ENCODE measurements at regions not wholly inside any gene's neighbourhood (a gene's known extent, or its start where the extent isn't known, plus 50 kb on each side); places are given as distances from the start of the nearest gene placed in this dataset.
"Not testable (repeated sequence)": the region's sequence is repeated elsewhere in the genome, so short reads cannot be mapped to it uniquely, and the experiment has no call there.

GRCh38 chr18:34528177-34528576 is 181.9 kb upstream of the DTNA start:
- DNase-seq (ENCODE audit: low read depth in 2 of 2): no peak

DNA sequence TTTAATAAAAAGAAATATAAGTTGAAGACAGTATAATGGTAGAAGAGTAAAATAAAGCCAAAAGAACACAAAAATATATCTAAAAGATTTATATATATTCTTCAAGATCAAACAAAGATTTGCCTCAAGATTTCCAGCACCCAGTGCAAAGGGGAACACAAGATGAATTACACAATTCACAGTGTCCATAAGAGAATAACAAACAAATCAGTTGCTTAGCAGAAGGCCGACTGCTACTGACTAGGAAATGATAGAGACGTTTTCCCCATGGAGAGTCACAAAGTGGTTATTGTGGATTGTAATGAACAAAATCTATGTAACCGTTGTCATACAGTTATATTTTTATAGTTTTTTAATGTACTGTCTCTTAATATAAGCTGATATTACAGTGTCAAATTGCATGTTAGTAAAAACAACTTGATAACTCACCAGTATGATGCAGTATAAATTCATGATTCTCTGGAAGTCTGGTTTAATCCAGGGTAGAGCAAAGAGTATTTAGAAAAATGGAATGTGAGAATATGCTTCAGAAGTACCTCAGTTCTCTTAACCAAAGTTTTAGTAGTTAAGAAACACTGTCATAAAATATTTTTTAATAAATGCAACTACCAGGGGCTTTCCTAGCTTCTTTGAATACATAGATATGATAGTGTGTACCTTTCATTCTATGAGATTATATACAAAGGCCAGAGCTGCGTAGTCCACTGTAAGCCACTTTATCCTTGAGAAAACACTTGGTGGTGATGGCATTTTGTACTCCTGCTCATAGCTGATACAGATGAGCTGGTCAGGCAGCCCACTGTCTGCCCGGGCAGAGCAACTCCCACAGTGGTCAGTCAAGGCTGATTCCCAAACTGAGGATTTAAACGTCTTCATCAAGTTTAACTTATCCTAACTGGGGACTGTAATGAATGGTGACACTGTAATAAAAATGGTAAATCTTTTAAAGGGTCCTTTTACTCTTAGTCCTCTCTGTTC is 180.5 kb upstream of the DTNA start:
- DNase-seq (ENCODE audit: low read depth in 2 of 2): no peak

- DNase-seq (ENCODE audit: low read depth in 2 of 2): no peak
These were observed 179.0 kb upstream of the DTNA start for GRCh38 chr18:34531110-34531509.

GRCh38 chr18:34534642-34535041 is 175.5 kb upstream of the DTNA start:
- DNase-seq (ENCODE audit: low read depth in 2 of 2): not testable (repeated sequence)

- no peak for DNase-seq (ENCODE audit: low read depth in 2 of 2)
These were observed 169.2 kb upstream of the DTNA start for GRCh38 chr18:34540897-34541296.

DNA sequence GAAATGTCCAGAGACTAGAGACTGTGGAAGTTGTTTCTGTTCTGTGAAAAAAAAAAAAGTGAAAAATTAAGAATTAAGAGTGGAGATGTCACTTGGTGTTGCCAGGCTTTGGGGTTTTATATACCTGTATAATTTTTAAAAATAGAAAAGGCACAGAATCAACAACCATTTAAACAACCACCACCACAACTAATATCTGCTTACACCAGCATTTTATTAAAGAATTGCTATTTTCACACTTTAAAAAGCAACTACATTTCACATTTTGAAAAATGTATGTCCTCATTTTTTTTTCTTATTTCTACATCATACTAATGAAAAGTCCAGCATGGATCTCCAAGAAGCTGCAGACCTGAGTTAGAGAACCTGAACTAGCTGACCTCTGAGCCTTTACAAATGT is 167.5 kb upstream of the DTNA start:
- no peak for DNase-seq (ENCODE audit: low read depth in 2 of 2)

- DNase-seq (ENCODE audit: low read depth in 2 of 2): no peak
These were observed 166.7 kb upstream of the DTNA start for GRCh38 chr18:34543356-34543755.

DNA sequence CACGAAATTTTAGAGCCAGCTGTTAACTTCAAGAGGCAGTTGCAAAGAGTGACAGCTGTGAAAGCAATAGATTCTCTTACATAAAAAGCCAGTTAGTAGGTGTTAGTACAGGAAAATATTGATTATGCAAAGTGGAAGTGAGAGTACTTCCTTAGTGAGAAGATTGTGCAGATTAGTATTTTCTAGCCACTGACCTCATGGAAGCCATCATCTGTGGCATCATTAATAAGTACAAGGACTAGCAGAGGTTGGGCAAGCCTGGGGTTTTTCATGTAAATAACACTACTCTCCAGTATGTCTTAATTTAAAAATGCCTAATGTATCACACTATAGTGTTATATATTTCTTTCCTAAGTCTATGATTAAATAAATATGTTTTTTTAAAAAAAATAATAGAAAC is 166.2 kb upstream of the DTNA start:
- no peak for DNase-seq (ENCODE audit: low read depth in 2 of 2)

- no peak for DNase-seq (ENCODE audit: low read depth in 2 of 2)
These were observed 165.2 kb upstream of the DTNA start for GRCh38 chr18:34544930-34545329.

- no peak for DNase-seq (ENCODE audit: low read depth in 2 of 2)
These were observed 161.8 kb upstream of the DTNA start for GRCh38 chr18:34548120-34548972.

- DNase-seq (ENCODE audit: low read depth in 2 of 2): no peak
These were observed 161.2 kb upstream of the DTNA start for GRCh38 chr18:34548973-34549294.

- DNase-seq (ENCODE audit: low read depth in 2 of 2): no peak
These were observed 160.7 kb upstream of the DTNA start for GRCh38 chr18:34549367-34549766.

GRCh38 chr18:34550156-34550555 is 159.9 kb upstream of the DTNA start:
- DNase-seq (ENCODE audit: low read depth in 2 of 2): no peak

DNA sequence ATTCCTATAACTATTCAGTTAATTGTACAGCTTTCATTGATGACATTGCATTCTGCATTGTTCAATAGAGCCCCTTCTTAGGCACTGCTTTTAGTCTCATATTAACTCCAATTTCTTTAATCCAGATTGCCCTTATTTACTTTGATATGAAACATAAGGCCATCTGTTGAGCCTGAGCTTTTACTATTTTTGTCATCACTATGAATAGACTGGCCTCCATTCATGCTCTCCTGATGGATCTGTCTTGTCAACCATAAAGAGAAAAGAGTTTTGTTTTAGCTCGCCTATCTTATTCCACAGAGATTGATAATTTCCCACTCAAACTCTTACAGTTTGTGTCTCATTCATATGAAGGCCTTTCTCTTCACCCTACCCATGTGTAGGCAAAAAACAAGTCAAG is 159.2 kb upstream of the DTNA start:
- no peak for DNase-seq (ENCODE audit: low read depth in 2 of 2)

DNA sequence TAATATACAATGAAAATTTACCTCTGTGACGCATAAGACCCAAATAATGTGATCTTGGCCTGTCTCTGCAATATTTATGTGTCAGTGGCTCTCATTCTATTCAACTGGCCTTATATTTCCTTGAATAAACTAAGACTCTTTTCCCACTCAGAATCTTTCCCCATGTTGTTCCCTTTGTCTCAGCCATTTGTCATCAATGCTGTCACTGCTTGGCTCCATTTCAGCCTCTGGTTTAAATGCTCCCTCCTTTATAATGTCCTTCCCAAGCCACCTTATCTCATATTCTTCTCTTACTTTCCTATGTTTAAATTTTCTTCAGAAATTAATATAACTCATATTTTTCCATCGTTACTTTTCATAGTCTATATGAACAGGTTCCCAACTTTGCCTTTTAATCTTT is 158.3 kb upstream of the DTNA start:
- DNase-seq (ENCODE audit: low read depth in 2 of 2): no peak

GRCh38 chr18:34562252-34562870 is 147.7 kb upstream of the DTNA start:
- DNase-seq (ENCODE audit: low read depth in 2 of 2): no peak

- no peak for DNase-seq (ENCODE audit: low read depth in 2 of 2)
These were observed 142.2 kb upstream of the DTNA start for GRCh38 chr18:34567857-34568256.

DNA sequence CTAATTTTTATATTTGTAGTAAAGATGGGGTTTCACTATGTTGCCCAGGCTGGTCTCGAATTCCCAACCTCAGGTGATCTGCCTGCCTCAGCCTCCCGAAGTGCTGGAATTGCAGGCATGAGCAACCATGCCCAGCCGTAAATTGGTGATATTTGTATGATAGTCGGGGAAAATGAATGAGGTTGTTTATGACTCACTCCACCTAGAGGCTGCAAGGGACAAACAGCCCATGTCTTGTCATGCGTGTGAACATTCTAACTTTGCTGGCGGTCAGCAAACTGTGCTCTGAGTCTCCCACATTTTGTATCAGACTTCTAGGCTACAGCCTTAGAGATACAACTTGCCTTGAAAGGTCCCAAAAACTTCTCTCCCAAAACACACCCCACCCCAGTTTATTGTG is 133.5 kb upstream of the DTNA start:
- no peak for DNase-seq (ENCODE audit: low read depth in 2 of 2)

DNA sequence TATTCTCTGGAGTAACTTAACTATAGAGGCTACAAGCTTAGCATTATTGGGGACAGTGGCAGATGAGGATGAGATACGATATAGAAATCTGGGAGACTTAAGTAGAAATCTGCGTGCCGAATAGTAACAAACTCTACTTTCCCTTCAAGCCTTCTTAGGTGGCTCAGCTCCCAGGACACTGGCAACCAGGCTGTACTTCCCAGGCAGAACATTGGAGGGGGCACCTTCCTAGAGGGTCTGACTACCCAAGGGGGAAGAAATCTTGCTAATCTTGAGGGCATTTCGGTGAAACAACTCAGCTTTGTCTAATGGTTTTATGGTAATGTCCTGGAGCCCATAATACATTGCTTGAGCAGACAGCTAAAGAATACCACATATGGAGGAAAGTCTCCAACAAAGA is 126.2 kb upstream of the DTNA start:
- DNase-seq (ENCODE audit: low read depth in 2 of 2): no peak

DNA sequence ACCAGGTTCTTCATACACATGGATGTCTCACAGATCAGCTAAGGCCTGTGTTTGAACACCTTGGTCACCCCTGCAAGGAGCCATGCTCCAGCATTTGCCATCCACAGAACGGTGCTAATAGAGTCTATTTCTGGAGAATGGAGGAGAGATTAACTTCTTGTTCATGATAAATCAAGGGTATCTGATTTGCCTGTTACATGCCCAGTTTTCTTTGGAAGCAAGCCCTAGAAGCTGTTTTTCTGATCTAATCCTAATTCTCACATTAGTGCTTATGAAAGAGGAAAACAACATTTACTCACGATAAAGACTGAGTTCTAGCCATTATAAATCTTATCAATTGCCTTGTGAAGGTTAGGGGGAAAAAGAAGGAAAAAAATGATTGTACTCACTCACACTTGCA is 119.6 kb upstream of the DTNA start:
- DNase-seq (ENCODE audit: low read depth in 2 of 2): no peak

DNA sequence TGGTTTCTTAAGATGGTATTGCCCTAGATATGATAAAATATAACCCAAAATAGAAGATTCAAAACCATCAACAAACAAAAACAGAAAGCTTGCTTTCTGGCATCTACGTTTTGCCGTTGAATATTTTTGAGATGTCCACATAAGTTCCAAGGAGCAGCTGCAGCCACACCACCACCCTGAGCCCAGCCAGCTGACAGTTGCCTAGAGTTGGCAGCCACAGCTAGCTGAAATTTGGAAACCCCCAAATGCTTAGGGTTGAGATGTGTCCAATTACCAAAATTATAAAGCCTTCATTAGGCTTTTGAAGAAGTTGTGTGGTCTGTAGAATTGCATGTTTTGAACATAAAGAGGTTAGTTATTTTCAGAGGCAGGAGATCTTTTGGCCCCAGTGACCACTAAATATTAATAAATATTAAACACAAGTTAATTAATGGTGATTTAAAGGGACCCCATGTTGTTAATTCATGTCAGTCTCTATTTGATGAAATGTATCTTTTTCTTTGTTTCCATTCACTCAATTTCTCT is 118.1 kb upstream of the DTNA start:
- no peak for DNase-seq (ENCODE audit: low read depth in 2 of 2)

DNA sequence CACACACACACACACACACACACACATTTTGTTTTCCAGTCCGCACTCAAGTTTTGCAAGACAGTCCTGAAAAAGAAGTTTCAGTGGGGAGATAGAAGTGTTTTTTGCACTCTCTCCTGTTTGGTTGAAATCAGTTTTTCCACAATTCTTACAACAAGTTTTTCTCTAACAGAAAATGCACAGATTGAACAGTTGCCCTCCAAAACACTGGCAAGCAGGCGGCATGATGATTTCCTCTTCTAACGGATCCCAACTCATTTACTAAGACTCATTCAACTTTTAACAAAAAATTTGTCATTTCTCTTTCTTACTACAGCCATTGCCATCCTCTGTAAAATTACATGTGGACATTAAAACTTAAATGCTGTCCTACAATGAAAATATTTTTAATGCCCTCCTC is 117.6 kb upstream of the DTNA start:
- DNase-seq (ENCODE audit: low read depth in 2 of 2): no peak

Measured in lung microvascular endothelial cell (primary cell).